ENCODE measurements at regions not wholly inside any gene's neighbourhood (a gene's known extent, or its start where the extent isn't known, plus 50 kb on each side); places are given as distances from the start of the nearest gene placed in this dataset.

- Histone ChIP-seq H3K9me3 (ENCODE audit: control insufficient read depth, low read depth, low read length) (no peaks in the 10 kb centered on the region), H3K27me3 (ENCODE audit: control insufficient read depth, insufficient read depth, low read length) (no peaks in the 10 kb centered on the region), H3K4me1 (ENCODE audit: control insufficient read depth, insufficient read depth, low read length) (peaks cover 7% of the 10 kb centered on the region), H3K27ac (ENCODE audit: low read length) (no peak overlapping the region), H3K4me3 (ENCODE audit: low read length) (no peak overlapping the region), H3K36me3 (ENCODE audit: control insufficient read depth, insufficient read depth, low read length) (no peaks in the 10 kb centered on the region)
- DNase-seq, result no peak
- no CpG with 5 or more reads among the region's 13 CpGs for WGBS (ENCODE audit: insufficient coverage, low lambda C conversion rate)
Observed at GRCh38 chr17:72373910-72374741, 253.3 kb downstream of the SOX9 start.

- H3K36me3 ChIP-seq (ENCODE audit: control insufficient read depth, insufficient read depth, low read length), result no peaks in the 10 kb centered on the region
- H3K4me1 ChIP-seq (ENCODE audit: control insufficient read depth, insufficient read depth, low read length), result peaks cover 7% of the 10 kb centered on the region
- WGBS (ENCODE audit: insufficient coverage, low lambda C conversion rate), result 43% methylated on average over 2 of the region's 16 CpGs
- H3K4me3 ChIP-seq (ENCODE audit: low read length), result no peak overlapping the region
- H3K27me3 ChIP-seq (ENCODE audit: control insufficient read depth, insufficient read depth, low read length), result no peaks in the 10 kb centered on the region
- no peak overlapping the region for H3K27ac ChIP-seq (ENCODE audit: low read length)
- DNase-seq, result no peak
- H3K9me3 ChIP-seq (ENCODE audit: control insufficient read depth, low read depth, low read length), result no peaks in the 10 kb centered on the region
Observed at GRCh38 chr17:72376526-72377345, 255.9 kb downstream of the SOX9 start.

- WGBS (ENCODE audit: insufficient coverage, low lambda C conversion rate), result 100% methylated on average over 1 of the region's 23 CpGs
- no peak for DNase-seq
- no peaks in the 10 kb centered on the region for H3K27me3 ChIP-seq (ENCODE audit: control insufficient read depth, insufficient read depth, low read length)
- no peak overlapping the region for H3K27ac ChIP-seq (ENCODE audit: low read length)
- H3K36me3 ChIP-seq (ENCODE audit: control insufficient read depth, insufficient read depth, low read length), result no peaks in the 10 kb centered on the region
- no peak overlapping the region for H3K4me3 ChIP-seq (ENCODE audit: low read length)
- peaks cover 7% of the 10 kb centered on the region for H3K4me1 ChIP-seq (ENCODE audit: control insufficient read depth, insufficient read depth, low read length)
- H3K9me3 ChIP-seq (ENCODE audit: control insufficient read depth, low read depth, low read length), result no peaks in the 10 kb centered on the region
Observed at GRCh38 chr17:72378414-72379390, 257.9 kb downstream of the SOX9 start.

GRCh38 chr17:72379516-72379915 lies 258.7 kb downstream of the SOX9 start:
- H3K36me3 ChIP-seq (ENCODE audit: control insufficient read depth, insufficient read depth, low read length), result no peaks in the 10 kb centered on the region
- no peaks in the 10 kb centered on the region for H3K27me3 ChIP-seq (ENCODE audit: control insufficient read depth, insufficient read depth, low read length)
- WGBS (ENCODE audit: insufficient coverage, low lambda C conversion rate), result no CpG with 5 or more reads among the region's 11 CpGs
- no peak for DNase-seq
- H3K27ac ChIP-seq (ENCODE audit: low read length), result no peak overlapping the region
- H3K4me1 ChIP-seq (ENCODE audit: control insufficient read depth, insufficient read depth, low read length), result peaks cover 7% of the 10 kb centered on the region
- no peak overlapping the region for H3K4me3 ChIP-seq (ENCODE audit: low read length)
- H3K9me3 ChIP-seq (ENCODE audit: control insufficient read depth, low read depth, low read length), result no peaks in the 10 kb centered on the region

GRCh38 chr17:72380120-72380519 lies 259.3 kb downstream of the SOX9 start:
- WGBS (ENCODE audit: insufficient coverage, low lambda C conversion rate), result 60% methylated on average over 1 of the region's 6 CpGs
- Histone ChIP-seq H3K9me3 (ENCODE audit: control insufficient read depth, low read depth, low read length) (no peaks in the 10 kb centered on the region), H3K4me1 (ENCODE audit: control insufficient read depth, insufficient read depth, low read length) (peaks cover 7% of the 10 kb centered on the region), H3K27ac (ENCODE audit: low read length) (no peak overlapping the region), H3K27me3 (ENCODE audit: control insufficient read depth, insufficient read depth, low read length) (no peaks in the 10 kb centered on the region), H3K36me3 (ENCODE audit: control insufficient read depth, insufficient read depth, low read length) (no peaks in the 10 kb centered on the region), H3K4me3 (ENCODE audit: low read length) (no peak overlapping the region)
- DNase-seq, result no peak

GRCh38 chr17:72380737-72381136 lies 259.9 kb downstream of the SOX9 start:
- WGBS (ENCODE audit: insufficient coverage, low lambda C conversion rate), result no CpG with 5 or more reads among the region's 1 CpG
- H3K4me3 ChIP-seq (ENCODE audit: low read length), result no peak overlapping the region
- peaks cover 7% of the 10 kb centered on the region for H3K4me1 ChIP-seq (ENCODE audit: control insufficient read depth, insufficient read depth, low read length)
- no peak overlapping the region for H3K27ac ChIP-seq (ENCODE audit: low read length)
- DNase-seq, result no peak
- no peaks in the 10 kb centered on the region for H3K9me3 ChIP-seq (ENCODE audit: control insufficient read depth, low read depth, low read length)
- H3K27me3 ChIP-seq (ENCODE audit: control insufficient read depth, insufficient read depth, low read length), result no peaks in the 10 kb centered on the region
- H3K36me3 ChIP-seq (ENCODE audit: control insufficient read depth, insufficient read depth, low read length), result no peaks in the 10 kb centered on the region

- Histone ChIP-seq H3K4me1 (ENCODE audit: control insufficient read depth, insufficient read depth, low read length) (peaks cover 7% of the 10 kb centered on the region), H3K9me3 (ENCODE audit: control insufficient read depth, low read depth, low read length) (no peaks in the 10 kb centered on the region), H3K27me3 (ENCODE audit: control insufficient read depth, insufficient read depth, low read length) (no peaks in the 10 kb centered on the region), H3K27ac (ENCODE audit: low read length) (no peak overlapping the region), H3K4me3 (ENCODE audit: low read length) (no peak overlapping the region), H3K36me3 (ENCODE audit: control insufficient read depth, insufficient read depth, low read length) (no peaks in the 10 kb centered on the region)
- no CpG with 5 or more reads among the region's 12 CpGs for WGBS (ENCODE audit: insufficient coverage, low lambda C conversion rate)
- no peak for DNase-seq
Observed at GRCh38 chr17:72381597-72382397, 261.0 kb downstream of the SOX9 start.

GRCh38 chr17:72382971-72383722 lies 262.3 kb downstream of the SOX9 start:
- WGBS (ENCODE audit: insufficient coverage, low lambda C conversion rate), result 80% methylated on average over 1 of the region's 26 CpGs
- Histone ChIP-seq H3K36me3 (ENCODE audit: control insufficient read depth, insufficient read depth, low read length) (no peaks in the 10 kb centered on the region), H3K4me1 (ENCODE audit: control insufficient read depth, insufficient read depth, low read length) (peaks cover 7% of the 10 kb centered on the region), H3K27ac (ENCODE audit: low read length) (no peak overlapping the region), H3K9me3 (ENCODE audit: control insufficient read depth, low read depth, low read length) (no peaks in the 10 kb centered on the region), H3K4me3 (ENCODE audit: low read length) (no peak overlapping the region), H3K27me3 (ENCODE audit: control insufficient read depth, insufficient read depth, low read length) (no peaks in the 10 kb centered on the region)
- DNase-seq, result no peak

GRCh38 chr17:72385475-72385874 lies 264.7 kb downstream of the SOX9 start:
- Histone ChIP-seq H3K4me3 (ENCODE audit: low read length) (no peak overlapping the region), H3K9me3 (ENCODE audit: control insufficient read depth, low read depth, low read length) (no peaks in the 10 kb centered on the region), H3K4me1 (ENCODE audit: control insufficient read depth, insufficient read depth, low read length) (no peaks in the 10 kb centered on the region), H3K27me3 (ENCODE audit: control insufficient read depth, insufficient read depth, low read length) (no peaks in the 10 kb centered on the region), H3K36me3 (ENCODE audit: control insufficient read depth, insufficient read depth, low read length) (no peaks in the 10 kb centered on the region), H3K27ac (ENCODE audit: low read length) (no peak overlapping the region)
- no peak for DNase-seq
- 44% methylated on average over 3 of the region's 3 CpGs for WGBS (ENCODE audit: insufficient coverage, low lambda C conversion rate)
